ENCODE measurements at regions not wholly inside any gene's neighbourhood (a gene's known extent, or its start where the extent isn't known, plus 50 kb on each side); places are given as distances from the start of the nearest gene placed in this dataset.

GRCh38 chr6:163897030-163897429, 482.5 kb downstream of the QKI start:
- TF ChIP-seq POLR2A (IDR thresholded peaks at IDR 0.05; ENCODE audit: borderline replicate concordance, extremely low read depth, insufficient read depth, insufficient read length) (no peak), YY1 (IDR thresholded peaks at IDR 0.05; ENCODE audit: extremely low read depth, insufficient replicate concordance, low read depth, low read length) (no peak), CTCF (IDR thresholded peaks at IDR 0.05 in 2 of 3, conservative IDR thresholded peaks at IDR 0.05 in 1 of 3; ENCODE audit: borderline replicate concordance in 1 of 3, insufficient read depth in 1 of 3, low read depth in 2 of 3, low read length in 2 of 3) (no peak), POLR2AphosphoS5 (IDR thresholded peaks at IDR 0.05; ENCODE audit: low read depth, low read length) (no peak), EZH2phosphoT487 (IDR thresholded peaks at IDR 0.05; ENCODE audit: borderline replicate concordance) (no peak)
